ENCODE measurements at regions not wholly inside any gene's neighbourhood (a gene's known extent, or its start where the extent isn't known, plus 50 kb on each side); places are given as distances from the start of the nearest gene placed in this dataset.

- TF ChIP-seq CTCF (IDR thresholded peaks at IDR 0.05; ENCODE audit: control extremely low read depth in 1 of 3, insufficient read depth in 1 of 3, low read depth in 1 of 3, low read length in 3 of 3) (peak in 1 of 3 experiments; percentile 26; a peak in 2 of 4 replicates), EP300 (IDR thresholded peaks at IDR 0.05; ENCODE audit: borderline replicate concordance in 1 of 2, low read depth in 2 of 2, low read length in 2 of 2) (no peak), EZH2 (IDR thresholded peaks at IDR 0.05; ENCODE audit: low read depth, low read length, severe bottlenecking) (no peak), ZNF274 (IDR thresholded peaks at IDR 0.05; ENCODE audit: borderline replicate concordance, extremely low read depth, low read length) (no peak), SIRT6 (IDR thresholded peaks at IDR 0.05; ENCODE audit: low read length) (no peak)
These were observed 335.7 kb upstream of the FSTL5 start for GRCh38 chr4:162499478-162499877.

Measured in H1 (cell line).